ENCODE measurements at regions not wholly inside any gene's neighbourhood (a gene's known extent, or its start where the extent isn't known, plus 50 kb on each side); places are given as distances from the start of the nearest gene placed in this dataset.
"Not testable (repeated sequence)": the region's sequence is repeated elsewhere in the genome, so short reads cannot be mapped to it uniquely, and the experiment has no call there.

- Histone ChIP-seq H3K4me1 (no peaks in the 10 kb centered on the region), H3K27ac (no peak overlapping the region), H3K36me3 (no peaks in the 10 kb centered on the region), H3K27me3 (no peaks in the 10 kb centered on the region), H3K9ac (ENCODE audit: low read depth in 2 of 2, low read length in 2 of 2) (no peak overlapping the region), H3K4me3 (no peak overlapping the region), H3K9me3 (no peaks in the 10 kb centered on the region)
- no peak for TF ChIP-seq CTCF (IDR thresholded peaks at IDR 0.05)
- DNase-seq = no peak
- intact Hi-C loops (cut with DNase I) = no loop called here
Measured at GRCh38 chr12:107207931-107208525, 114.7 kb upstream of the CRY1 start.

- H3K27me3 ChIP-seq; intact Hi-C loops (cut with DNase I); H3K27ac ChIP-seq; H3K36me3 ChIP-seq; H3K9me3 ChIP-seq; H3K4me1 ChIP-seq; H3K9ac ChIP-seq (ENCODE audit: low read depth in 2 of 2, low read length in 2 of 2); DNase-seq; H3K4me3 ChIP-seq: not testable (repeated sequence)
Measured at GRCh38 chr12:107209700-107210099, 116.4 kb upstream of the CRY1 start.

GRCh38 chr12:107214373-107214773, 121.0 kb upstream of the CRY1 start:
- H3K36me3 ChIP-seq; intact Hi-C loops (cut with DNase I); H3K4me1 ChIP-seq; DNase-seq; H3K27ac ChIP-seq; H3K27me3 ChIP-seq; H3K9me3 ChIP-seq; H3K4me3 ChIP-seq; H3K9ac ChIP-seq (ENCODE audit: low read depth in 2 of 2, low read length in 2 of 2): not testable (repeated sequence)

- H3K4me3 ChIP-seq; H3K27me3 ChIP-seq; H3K9ac ChIP-seq (ENCODE audit: low read depth in 2 of 2, low read length in 2 of 2); H3K4me1 ChIP-seq; H3K27ac ChIP-seq; H3K9me3 ChIP-seq; intact Hi-C loops (cut with DNase I); H3K36me3 ChIP-seq; DNase-seq: not testable (repeated sequence)
Measured at GRCh38 chr12:107216411-107216810, 123.1 kb upstream of the CRY1 start.

GRCh38 chr12:107219301-107219700, 126.0 kb upstream of the CRY1 start:
- no peaks in the 10 kb centered on the region for H3K9me3 ChIP-seq
- H3K36me3 ChIP-seq = no peaks in the 10 kb centered on the region
- DNase-seq = no peak
- no peaks in the 10 kb centered on the region for H3K4me1 ChIP-seq
- no peak overlapping the region for H3K9ac ChIP-seq (ENCODE audit: low read depth in 2 of 2, low read length in 2 of 2)
- no peak overlapping the region for H3K27ac ChIP-seq
- intact Hi-C loops (cut with DNase I) = no loop called here
- no peak overlapping the region for H3K4me3 ChIP-seq
- H3K27me3 ChIP-seq = no peaks in the 10 kb centered on the region
- TF ChIP-seq CTCF (IDR thresholded peaks at IDR 0.05) = no peak

GRCh38 chr12:107221913-107222312, 128.6 kb upstream of the CRY1 start:
- no peaks in the 10 kb centered on the region for H3K9me3 ChIP-seq
- no peak overlapping the region for H3K9ac ChIP-seq (ENCODE audit: low read depth in 2 of 2, low read length in 2 of 2)
- H3K4me1 ChIP-seq = no peaks in the 10 kb centered on the region
- DNase-seq = no peak
- no peak overlapping the region for H3K27ac ChIP-seq
- no peak overlapping the region for H3K4me3 ChIP-seq
- intact Hi-C loops (cut with DNase I) = no loop called here
- TF ChIP-seq CTCF (IDR thresholded peaks at IDR 0.05) = no peak
- H3K27me3 ChIP-seq = no peaks in the 10 kb centered on the region
- H3K36me3 ChIP-seq = no peaks in the 10 kb centered on the region

GRCh38 chr12:107223821-107224220, 130.5 kb upstream of the CRY1 start:
- H3K4me3 ChIP-seq = no peak overlapping the region
- no peak overlapping the region for H3K9ac ChIP-seq (ENCODE audit: low read depth in 2 of 2, low read length in 2 of 2)
- H3K9me3 ChIP-seq = no peaks in the 10 kb centered on the region
- H3K27me3 ChIP-seq = no peaks in the 10 kb centered on the region
- no peak overlapping the region for H3K27ac ChIP-seq
- intact Hi-C loops (cut with DNase I) = no loop called here
- TF ChIP-seq CTCF (IDR thresholded peaks at IDR 0.05) = no peak
- no peak for DNase-seq
- no peaks in the 10 kb centered on the region for H3K36me3 ChIP-seq
- H3K4me1 ChIP-seq = no peaks in the 10 kb centered on the region
